ENCODE measurements at regions not wholly inside any gene's neighbourhood (a gene's known extent, or its start where the extent isn't known, plus 50 kb on each side); places are given as distances from the start of the nearest gene placed in this dataset.

- DNase-seq (ENCODE audit: low read depth in 2 of 2): no peak
Measured at GRCh38 chr4:131044368-131044767, 1948.4 kb downstream of the C4orf33 start.

GRCh38 chr4:131046821-131047220 lies 1950.9 kb downstream of the C4orf33 start:
- no peak for DNase-seq (ENCODE audit: low read depth in 2 of 2)

DNA sequence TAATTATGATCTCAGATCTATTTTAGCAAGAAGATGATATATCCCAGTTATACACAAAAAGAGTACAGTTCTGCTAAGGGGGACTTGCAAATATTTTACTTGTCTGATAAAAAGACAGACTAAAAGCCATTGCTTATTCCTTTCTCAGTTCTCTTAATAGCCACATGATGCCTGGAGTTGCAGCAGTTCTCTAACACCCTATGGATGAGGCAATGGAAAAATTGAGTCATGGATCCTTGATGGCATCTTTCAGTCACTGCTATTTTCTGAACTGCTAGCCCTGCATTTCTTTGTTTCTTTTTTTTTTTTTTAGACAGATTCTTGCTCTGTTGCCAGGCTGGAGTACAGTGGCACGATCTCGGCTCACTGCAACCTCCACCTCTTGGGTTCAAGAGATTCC lies 1956.7 kb downstream of the C4orf33 start:
- DNase-seq (ENCODE audit: low read depth in 2 of 2): no peak

DNA sequence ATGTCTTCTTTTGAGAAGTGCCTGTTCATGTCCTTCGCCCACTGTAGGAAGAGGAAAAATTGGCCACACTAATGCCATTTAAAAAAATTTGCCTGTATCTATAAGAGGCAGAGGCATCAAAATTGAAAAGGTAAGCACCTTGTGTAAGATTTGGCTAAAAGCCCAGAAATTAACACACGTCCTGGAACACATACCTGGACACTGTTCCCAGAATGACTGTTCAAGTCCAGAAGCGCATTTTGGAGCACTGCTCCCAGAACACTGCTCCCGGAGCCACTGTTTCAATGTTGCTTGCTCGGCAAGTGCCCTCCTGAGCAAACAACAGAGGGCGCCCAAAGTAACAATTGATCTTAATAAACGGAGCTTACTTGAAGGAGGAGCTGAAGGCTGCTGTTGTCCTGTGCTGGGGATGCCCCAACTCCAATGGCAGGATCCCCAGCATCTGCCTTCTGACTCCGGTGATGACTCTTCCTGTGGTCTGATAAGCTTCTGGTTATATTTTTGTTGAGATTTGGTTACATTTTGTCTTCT lies 1958.6 kb downstream of the C4orf33 start:
- no peak for DNase-seq (ENCODE audit: low read depth in 2 of 2)

DNA sequence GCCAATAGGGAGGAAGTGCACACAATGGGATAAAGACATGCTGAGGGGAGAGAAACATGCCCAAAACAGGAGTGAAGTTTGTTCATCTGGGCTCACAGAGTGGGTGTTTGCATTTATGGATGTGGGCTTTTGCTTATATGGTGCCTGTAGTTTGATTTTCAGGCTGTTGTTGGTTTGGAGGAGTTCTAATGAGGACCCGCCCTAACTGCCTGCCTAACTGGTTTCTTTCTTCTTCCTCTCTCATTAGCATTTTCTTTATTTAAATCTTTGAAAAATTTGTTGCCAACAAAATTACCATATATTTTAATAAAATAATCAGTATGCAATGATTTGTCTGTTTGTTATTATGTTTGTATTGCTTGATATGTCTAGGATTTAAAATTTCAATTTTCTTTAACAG lies 1965.8 kb downstream of the C4orf33 start:
- no peak for DNase-seq (ENCODE audit: low read depth in 2 of 2)

DNA sequence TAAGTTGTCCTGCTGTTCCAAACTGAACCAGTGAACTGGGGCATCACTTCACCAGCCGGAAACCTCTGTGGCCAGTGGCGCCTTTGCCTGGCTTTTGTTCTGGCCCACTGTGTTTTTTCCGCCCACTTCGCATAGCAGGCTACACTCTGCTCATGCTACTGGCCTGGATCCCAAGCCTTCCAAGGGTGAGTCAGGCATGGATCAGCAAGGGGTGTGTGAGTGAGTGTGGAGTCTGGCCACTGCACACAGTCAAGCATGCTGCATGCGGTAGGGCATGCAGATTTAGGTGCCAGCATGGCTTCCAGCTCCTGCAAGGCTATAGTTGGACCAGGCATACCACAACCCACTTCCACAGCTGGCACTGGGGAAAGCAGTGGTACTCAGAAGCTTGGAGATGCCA lies 1967.9 kb downstream of the C4orf33 start:
- no peak for DNase-seq (ENCODE audit: low read depth in 2 of 2)

DNA sequence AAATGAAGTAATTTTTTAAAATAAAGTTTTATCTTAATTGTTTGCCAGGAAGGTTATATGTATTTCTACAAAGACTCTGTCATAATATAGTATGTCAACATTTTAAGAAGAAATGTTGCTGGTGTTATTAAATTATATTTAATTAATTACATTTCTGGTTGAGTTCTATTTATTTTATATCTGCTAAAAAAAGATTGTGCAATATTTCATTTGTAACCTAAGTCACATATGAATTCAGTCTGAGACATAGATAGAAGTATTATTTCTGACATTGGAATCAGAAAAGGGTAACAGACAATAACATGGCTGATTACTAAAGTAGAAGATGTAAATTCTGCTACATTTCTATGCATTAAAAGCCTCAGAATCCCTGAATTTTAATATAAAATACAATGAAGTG lies 1985.1 kb downstream of the C4orf33 start:
- DNase-seq (ENCODE audit: low read depth in 2 of 2): no peak

DNA sequence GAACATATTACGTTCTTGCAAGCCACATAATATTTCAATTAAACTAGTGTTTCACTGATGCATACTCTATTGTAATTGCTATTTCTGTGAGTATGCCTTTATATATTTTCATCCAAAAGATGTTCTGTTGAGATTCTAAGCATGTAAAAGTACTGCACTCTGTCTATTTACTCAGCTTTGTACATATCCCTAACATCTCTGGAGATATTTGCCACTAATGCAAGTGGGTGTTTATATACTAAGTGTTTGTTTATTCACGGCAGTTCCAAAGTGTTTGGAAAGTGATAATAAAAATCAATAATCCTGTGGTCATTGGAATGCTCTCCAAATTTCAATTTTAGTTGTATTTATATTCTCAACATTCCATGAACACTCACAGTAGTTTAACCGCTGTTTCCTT lies 1989.0 kb downstream of the C4orf33 start:
- no peak for DNase-seq (ENCODE audit: low read depth in 2 of 2)

- no peak for DNase-seq (ENCODE audit: low read depth in 2 of 2)
Measured at GRCh38 chr4:131091896-131092295, 1995.9 kb downstream of the C4orf33 start.

DNA sequence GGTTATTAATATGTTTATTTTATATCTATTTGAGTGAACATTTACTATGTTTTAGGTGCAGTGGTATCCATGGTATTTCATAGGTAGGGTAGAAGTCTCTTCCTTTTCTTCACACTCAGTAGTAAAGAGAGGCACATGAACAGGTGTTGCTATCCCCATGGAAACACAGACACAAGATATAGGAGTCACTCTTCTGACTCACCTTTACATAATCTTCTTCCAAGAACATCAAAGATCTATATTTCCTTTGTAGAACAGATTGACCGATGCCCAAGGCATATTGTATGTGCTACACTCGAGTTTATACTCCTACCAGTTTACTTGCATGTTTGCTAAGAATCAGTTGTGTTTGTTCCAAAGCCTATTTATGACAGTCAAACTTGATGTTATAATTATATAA lies 1997.4 kb downstream of the C4orf33 start:
- DNase-seq (ENCODE audit: low read depth in 2 of 2): no peak

GRCh38 chr4:131098976-131099375 lies 2003.0 kb downstream of the C4orf33 start:
- no peak for DNase-seq (ENCODE audit: low read depth in 2 of 2)

GRCh38 chr4:131113273-131113672 lies 2017.3 kb downstream of the C4orf33 start:
- no peak for DNase-seq (ENCODE audit: low read depth in 2 of 2)

DNA sequence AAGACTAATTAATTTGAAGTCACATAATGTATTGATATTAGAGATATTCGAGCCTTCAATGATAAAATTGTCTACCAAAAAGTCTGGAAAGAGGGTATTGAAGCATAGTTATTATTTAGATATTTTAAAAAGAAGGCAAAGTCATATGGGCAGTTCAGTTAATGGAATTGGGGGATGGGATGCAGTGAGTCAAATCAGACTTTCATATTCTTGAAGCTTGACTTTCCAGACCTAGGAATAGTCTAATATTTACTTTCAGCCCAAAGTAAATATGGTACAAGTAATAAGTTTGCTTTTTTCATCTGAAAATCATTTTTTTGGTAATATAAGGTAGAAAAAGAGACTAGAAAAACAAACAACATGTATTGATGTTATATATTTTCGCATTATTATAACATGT lies 2017.8 kb downstream of the C4orf33 start:
- no peak for DNase-seq (ENCODE audit: low read depth in 2 of 2)

DNA sequence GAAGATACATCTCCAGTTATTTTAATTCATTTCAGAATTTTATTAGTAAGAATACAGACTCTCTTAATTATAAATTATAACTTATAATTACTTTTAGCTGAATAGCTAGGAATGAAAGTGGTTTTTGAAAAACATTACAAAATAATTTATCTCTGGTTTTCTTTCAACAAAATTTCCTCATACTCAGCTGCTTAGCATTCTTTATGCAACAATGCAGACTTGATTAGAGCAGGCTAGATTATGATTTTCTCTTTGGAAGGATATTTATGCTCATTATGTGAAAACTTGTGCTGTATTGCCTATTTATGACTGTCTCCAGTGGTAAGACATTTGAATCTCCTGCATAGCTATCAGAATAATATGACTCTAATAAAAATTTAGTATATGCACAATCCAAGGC lies 2023.7 kb downstream of the C4orf33 start:
- no peak for DNase-seq (ENCODE audit: low read depth in 2 of 2)

DNA sequence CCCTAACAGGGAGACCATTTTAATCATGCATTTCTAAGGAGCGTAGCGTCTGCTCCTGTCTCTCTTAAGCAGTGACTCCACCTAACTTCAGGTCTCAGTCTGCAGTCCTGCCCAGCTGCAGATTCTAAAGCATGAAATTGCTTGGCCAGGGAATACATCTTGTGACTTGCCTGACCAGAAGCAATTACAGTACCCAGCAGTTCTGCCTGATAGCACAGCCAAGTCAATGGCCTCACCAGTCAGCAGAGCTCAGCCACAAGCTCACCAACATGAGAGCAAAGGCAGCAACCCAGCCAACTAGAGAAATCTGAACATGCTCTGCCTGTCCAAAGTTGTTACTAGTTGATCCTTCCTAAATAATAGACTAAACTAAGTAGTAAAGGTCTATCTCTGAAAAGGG lies 2011.9 kb upstream of the PCDH10 start:
- no peak for DNase-seq (ENCODE audit: low read depth in 2 of 2)

GRCh38 chr4:131159261-131159660 lies 1989.8 kb upstream of the PCDH10 start:
- no peak for DNase-seq (ENCODE audit: low read depth in 2 of 2)

DNA sequence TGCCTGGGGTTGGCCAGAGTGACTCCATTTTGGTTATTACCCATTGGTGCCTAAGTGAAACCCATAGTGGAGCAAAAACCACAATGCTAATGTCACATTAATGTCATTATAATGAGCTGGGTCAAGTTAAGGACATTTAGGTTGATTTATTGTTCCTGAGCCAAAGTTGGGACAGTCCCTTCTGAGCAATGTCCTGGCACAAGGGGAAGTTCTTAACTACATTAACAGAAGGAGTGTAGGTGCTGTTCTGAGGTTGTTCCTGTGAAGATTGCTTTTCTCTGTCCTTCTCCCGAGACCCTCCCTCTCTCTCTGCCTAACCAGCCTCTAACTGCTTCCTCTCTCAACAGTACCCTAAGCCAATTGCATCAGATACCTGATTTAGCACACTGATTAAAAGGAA lies 1956.8 kb upstream of the PCDH10 start:
- no peak for DNase-seq (ENCODE audit: low read depth in 2 of 2)

- no peak for DNase-seq (ENCODE audit: low read depth in 2 of 2)
Measured at GRCh38 chr4:131207589-131207988, 1941.5 kb upstream of the PCDH10 start.

DNA sequence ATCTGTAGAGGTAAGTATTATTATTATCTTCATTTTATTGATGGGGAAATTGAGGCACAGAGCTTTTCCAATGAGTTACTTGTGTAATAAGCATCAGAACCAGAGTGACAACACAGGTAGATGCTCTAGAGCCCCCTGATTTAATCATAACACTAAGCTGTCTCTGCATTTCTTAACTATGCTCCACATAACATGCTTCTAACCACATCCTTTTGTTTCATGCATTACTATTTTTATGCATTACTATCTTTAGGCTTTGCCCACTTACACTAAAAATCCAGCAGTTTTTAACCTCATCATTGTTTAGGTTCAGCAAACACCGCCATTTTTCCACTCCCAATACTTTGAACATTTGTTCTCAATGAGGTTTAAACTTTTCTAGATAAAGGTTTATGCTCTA lies 1900.8 kb upstream of the PCDH10 start:
- no peak for DNase-seq (ENCODE audit: low read depth in 2 of 2)

DNA sequence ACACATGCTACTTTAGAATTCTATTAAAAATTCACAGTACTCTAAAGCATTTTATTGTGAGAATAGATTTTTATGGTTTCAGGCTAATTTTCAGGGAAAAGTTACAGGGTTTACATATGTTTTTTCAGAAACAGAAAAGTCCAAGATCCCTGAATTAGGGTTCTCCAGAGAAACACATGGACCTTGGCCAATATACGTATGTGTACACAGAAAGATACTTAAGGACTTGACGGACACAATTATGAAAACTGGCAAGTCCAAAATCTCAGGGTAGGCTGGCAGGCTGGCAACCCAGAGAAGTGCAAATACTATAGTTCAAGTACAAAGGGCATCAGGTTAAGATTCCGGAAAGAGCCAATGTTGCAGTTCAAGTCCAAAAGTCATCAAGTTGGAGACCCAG lies 1897.8 kb upstream of the PCDH10 start:
- DNase-seq (ENCODE audit: low read depth in 2 of 2): no peak

DNA sequence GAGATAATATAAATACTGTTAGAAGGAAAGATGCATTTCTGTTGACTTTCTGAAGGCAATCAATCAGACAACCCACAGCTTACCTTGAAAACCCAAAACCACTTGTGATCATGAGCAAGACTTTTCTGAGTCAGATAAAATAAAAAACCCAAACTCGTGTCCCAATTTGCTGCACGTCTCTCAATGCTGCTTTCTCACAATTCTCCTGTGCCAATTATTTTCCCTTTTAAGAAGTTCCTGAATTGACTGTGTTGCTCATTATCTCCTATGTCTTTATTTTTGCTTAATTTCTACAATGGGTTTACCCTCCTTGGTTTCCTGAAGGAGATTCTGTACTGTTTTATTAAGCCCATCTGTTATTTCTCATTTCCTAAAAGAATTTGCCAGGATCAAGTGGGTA lies 1891.9 kb upstream of the PCDH10 start:
- DNase-seq (ENCODE audit: low read depth in 2 of 2): no peak

DNA sequence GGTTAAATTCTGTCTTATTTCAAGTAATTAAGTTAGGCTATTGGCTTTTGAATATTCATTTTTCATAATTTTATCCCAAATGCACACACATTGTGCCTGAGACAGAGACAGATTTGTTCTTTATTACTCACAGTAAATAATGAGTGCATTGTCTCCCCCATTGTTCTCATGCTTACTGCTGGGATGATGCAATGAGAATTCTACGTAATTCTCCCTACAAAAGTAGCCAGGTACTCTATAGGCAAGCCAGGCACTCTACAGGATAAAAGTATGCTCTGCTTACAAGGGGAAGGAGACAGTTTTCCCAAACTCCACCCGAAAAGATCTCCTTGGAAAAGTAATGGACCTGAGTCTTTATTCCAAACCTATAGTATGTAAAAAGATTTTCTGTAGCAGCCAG lies 1890.7 kb upstream of the PCDH10 start:
- no peak for DNase-seq (ENCODE audit: low read depth in 2 of 2)

DNA sequence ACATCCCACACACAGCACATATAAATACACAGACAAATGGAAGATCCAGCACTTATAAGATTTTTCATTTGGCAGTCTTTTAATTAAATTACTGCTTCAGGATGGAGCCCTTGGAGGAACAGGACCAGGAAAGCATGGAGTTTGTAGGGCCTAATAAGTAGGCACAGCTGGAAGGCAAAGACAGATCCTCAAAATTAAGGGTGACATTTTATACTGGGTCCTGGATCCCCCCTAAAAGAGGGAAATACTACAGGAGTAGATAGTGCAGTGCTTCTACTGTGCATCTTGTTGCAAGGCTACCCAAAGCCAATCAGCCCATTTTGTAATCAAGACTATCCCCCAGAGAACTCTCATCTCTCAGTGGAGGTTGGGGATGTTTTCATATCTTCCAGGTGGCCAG lies 1860.7 kb upstream of the PCDH10 start:
- DNase-seq (ENCODE audit: low read depth in 2 of 2): no peak

DNA sequence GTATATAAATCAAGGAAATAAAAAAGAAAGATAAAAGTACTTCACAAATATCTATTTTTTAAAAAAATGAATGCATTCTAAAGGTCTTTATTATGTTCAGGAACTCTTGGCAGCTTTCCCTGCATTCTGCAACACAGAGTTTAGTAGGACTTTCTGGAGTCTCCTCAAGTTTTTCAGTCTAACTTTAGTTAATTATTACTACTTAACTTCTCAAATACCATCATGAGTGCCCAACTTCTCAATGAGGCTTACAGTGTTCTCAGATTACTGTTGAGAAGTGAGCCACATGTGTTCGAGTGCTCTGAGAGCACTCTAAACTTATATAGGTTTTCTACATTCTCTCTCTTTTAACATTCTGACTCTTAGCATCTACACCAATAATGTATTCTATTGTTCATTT lies 1852.9 kb upstream of the PCDH10 start:
- no peak for DNase-seq (ENCODE audit: low read depth in 2 of 2)

DNA sequence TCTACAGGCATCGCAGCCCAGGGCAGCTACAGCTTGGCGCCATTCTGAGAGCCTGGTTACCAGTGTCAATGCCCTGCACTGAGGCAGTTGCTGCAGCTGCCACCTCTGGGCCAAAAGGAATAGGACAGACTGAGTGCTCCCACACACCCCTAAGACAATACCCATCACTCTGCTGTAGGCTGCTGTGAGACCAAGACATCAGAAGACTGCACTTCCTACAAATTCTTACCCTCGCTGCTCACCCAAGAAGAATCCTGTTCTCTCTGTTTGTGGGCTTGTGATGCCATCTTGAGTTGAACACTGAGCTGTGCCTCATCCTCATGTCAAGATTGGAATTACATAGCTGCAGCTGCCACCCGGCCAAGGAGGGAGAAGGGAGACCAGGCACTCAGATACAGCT lies 1847.0 kb upstream of the PCDH10 start:
- DNase-seq (ENCODE audit: low read depth in 2 of 2): no peak

All from activated CD8-positive, alpha-beta memory T cell treated with anti-CD3 and anti-CD28 coated beads for 4 hours (primary cell).